Gastroesophageal sphincter (tissue), 4 donors: ENCODE measurements at regions not wholly inside any gene's neighbourhood (a gene's known extent, or its start where the extent isn't known, plus 50 kb on each side); places are given as distances from the start of the nearest gene placed in this dataset.

ENCODE experiments used
- ATAC-seq: fragments of 150-250 bp; one replicate; pipeline ENCODE4 v1.9.1; 2016; ENCODE audit warnings: mild to moderate bottlenecking, moderate library complexity
- H3K27ac ChIP-seq, 4 donors: fragments of 200-600 bp; sonication (generic) in 3 of 4; 1 replicate in 3 of 4; 2 replicates in 1 of 4; pipeline ENCODE4 v1.5.1; 2016 to 2019
- H3K27me3 ChIP-seq: fragments of 200-600 bp; sonication (generic); one replicate; pipeline ENCODE4 v1.5.1; 2019
- H3K36me3 ChIP-seq, 2 donors: fragments of 200-600 bp; sonication (generic); one replicate each; pipeline ENCODE4 v1.5.1; 2019; ENCODE audit warnings: control low read depth in 1 of 2
- H3K4me1 ChIP-seq, 3 donors: fragments of 200-600 bp; sonication (generic); 1 replicate in 2 of 3; 2 replicates in 1 of 3; pipeline ENCODE4 v1.5.1; 2016 to 2019; ENCODE audit warnings: control low read depth in 2 of 3
- H3K4me3 ChIP-seq, 2 donors: fragments of 200-600 bp; sonication (generic); one replicate each; pipeline ENCODE4 v1.5.1; 2019; ENCODE audit warnings: mild to moderate bottlenecking in 1 of 2, moderate library complexity in 1 of 2
- H3K9me3 ChIP-seq, 3 donors: fragments of 200-600 bp; sonication (generic); one replicate each; pipeline ENCODE4 v1.5.1; 2017 to 2019; ENCODE audit warnings: control low read depth in 2 of 3
- CTCF ChIP-seq, 4 experiments: fragments of 200-600 bp in 2 of 4; fragments of 450-650 bp in 2 of 4; sonication (generic) in 1 of 4; IDR thresholded peaks; one replicate each; pipeline ENCODE4 v1.5.1; 2017 to 2019; ENCODE audit warnings: antibody characterized with exemption in 4 of 4, mild to moderate bottlenecking in 2 of 4, moderate library complexity in 2 of 4
- EP300 ChIP-seq: sonication (generic); formaldehyde crosslinking; IDR thresholded peaks from one replicate; pipeline ENCODE4 v1.6.1; 2017; ENCODE audit warnings: antibody characterized with exemption, mild to moderate bottlenecking
- POLR2A ChIP-seq, 2 donors: fragments of 450-650 bp; IDR thresholded peaks; one replicate each; pipeline ENCODE4 v1.6.1; 2017; ENCODE audit warnings: antibody characterized with exemption in 2 of 2, mild to moderate bottlenecking in 2 of 2, moderate library complexity in 1 of 2
- POLR2AphosphoS5 ChIP-seq: sonication (generic); formaldehyde crosslinking; IDR thresholded peaks from one replicate; pipeline ENCODE4 v1.6.1; 2017; ENCODE audit warnings: antibody characterized with exemption
- WGBS, 2 donors: methylation state at CpG; one replicate each; pipeline ENCODE4 v1.1.5; 2018; ENCODE audit warnings: low coverage in 1 of 2; 5-methylcytosine and 5-hydroxymethylcytosine counted together

- H3K36me3 ChIP-seq, result no peaks in the 10 kb centered on the region
- no peak for ATAC-seq
- peaks cover 3% of the 10 kb centered on the region for H3K27me3 ChIP-seq
- 75 to 86% methylated on average over 4 to 5 of the region's 6 CpGs for WGBS, 2 donors
- H3K27ac ChIP-seq, result no peak overlapping the region
- no peaks in the 10 kb centered on the region for H3K4me1 ChIP-seq
- no peak overlapping the region for H3K4me3 ChIP-seq
- H3K9me3 ChIP-seq, result no peaks in the 10 kb centered on the region
- TF ChIP-seq POLR2A (IDR thresholded peaks at IDR 0.05) (no peak), POLR2AphosphoS5 (no peak), CTCF (IDR thresholded peaks at IDR 0.05) (no peak), EP300 (no peak)
Measured at GRCh38 chr21:35491920-35492678, 443.0 kb upstream of the RUNX1 start.

- TF ChIP-seq POLR2AphosphoS5 (no peak), EP300 (no peak), POLR2A (IDR thresholded peaks at IDR 0.05) (no peak), CTCF (IDR thresholded peaks at IDR 0.05) (no peak)
- Histone ChIP-seq H3K9me3 (no peaks in the 10 kb centered on the region), H3K4me3 (no peak overlapping the region), H3K4me1 (no peaks in the 10 kb centered on the region), H3K27me3 (peaks cover 3% of the 10 kb centered on the region), H3K36me3 (no peaks in the 10 kb centered on the region), H3K27ac (no peak overlapping the region)
- 67 to 73% methylated on average over 1 of the region's 1 CpG for WGBS, 2 donors
- ATAC-seq, result no peak
Measured at GRCh38 chr21:35491114-35491513, 442.0 kb upstream of the RUNX1 start.

GRCh38 chr21:35489389-35489980 lies 440.4 kb upstream of the RUNX1 start:
- Histone ChIP-seq H3K9me3 (no peaks in the 10 kb centered on the region), H3K27ac (no peak overlapping the region), H3K27me3 (peaks cover 10% of the 10 kb centered on the region), H3K36me3 (no peaks in the 10 kb centered on the region), H3K4me1 (no peaks in the 10 kb centered on the region), H3K4me3 (no peak overlapping the region)
- WGBS, 2 donors, result 81 to 86% methylated on average over 4 to 9 of the region's 10 CpGs
- ATAC-seq, result no peak
- TF ChIP-seq CTCF (IDR thresholded peaks at IDR 0.05) (no peak), POLR2A (IDR thresholded peaks at IDR 0.05) (no peak), EP300 (no peak), POLR2AphosphoS5 (no peak)

GRCh38 chr21:35488946-35489345 lies 439.8 kb upstream of the RUNX1 start:
- peaks cover 13% of the 10 kb centered on the region for H3K27me3 ChIP-seq
- no peak overlapping the region for H3K4me3 ChIP-seq
- H3K27ac ChIP-seq, result no peak overlapping the region
- TF ChIP-seq CTCF (IDR thresholded peaks at IDR 0.05) (no peak), POLR2A (IDR thresholded peaks at IDR 0.05) (no peak), POLR2AphosphoS5 (no peak), EP300 (no peak)
- H3K9me3 ChIP-seq, result no peaks in the 10 kb centered on the region
- no peaks in the 10 kb centered on the region for H3K36me3 ChIP-seq
- ATAC-seq, result no peak
- no peaks in the 10 kb centered on the region for H3K4me1 ChIP-seq

- no peak overlapping the region for H3K4me3 ChIP-seq
- WGBS, 2 donors, result 67 to 78% methylated on average over 1 to 2 of the region's 2 CpGs
- H3K27me3 ChIP-seq, result peaks cover 13% of the 10 kb centered on the region
- ATAC-seq, result no peak
- no peak overlapping the region for H3K27ac ChIP-seq
- H3K4me1 ChIP-seq, result no peaks in the 10 kb centered on the region
- no peaks in the 10 kb centered on the region for H3K9me3 ChIP-seq
- no peaks in the 10 kb centered on the region for H3K36me3 ChIP-seq
- TF ChIP-seq CTCF (IDR thresholded peaks at IDR 0.05) (no peak), EP300 (no peak), POLR2AphosphoS5 (no peak), POLR2A (IDR thresholded peaks at IDR 0.05) (no peak)
Measured at GRCh38 chr21:35485364-35485763, 436.3 kb upstream of the RUNX1 start.
